Fibroblast of skin of right biceps (primary cell): ENCODE measurements at regions not wholly inside any gene's neighbourhood (a gene's known extent, or its start where the extent isn't known, plus 50 kb on each side); places are given as distances from the start of the nearest gene placed in this dataset.
A peak's percentile ranks its signal among the peaks of the same experiment; 100 is the strongest.

Experiments
- DNase-seq: peaks from one replicate; pipeline ENCODE4 v3.0.0-alpha.2; 2013

GRCh38 chr2:12300019-12300602 is 416.6 kb upstream of the TRIB2 start:
- peak; percentile 47 for DNase-seq

DNA sequence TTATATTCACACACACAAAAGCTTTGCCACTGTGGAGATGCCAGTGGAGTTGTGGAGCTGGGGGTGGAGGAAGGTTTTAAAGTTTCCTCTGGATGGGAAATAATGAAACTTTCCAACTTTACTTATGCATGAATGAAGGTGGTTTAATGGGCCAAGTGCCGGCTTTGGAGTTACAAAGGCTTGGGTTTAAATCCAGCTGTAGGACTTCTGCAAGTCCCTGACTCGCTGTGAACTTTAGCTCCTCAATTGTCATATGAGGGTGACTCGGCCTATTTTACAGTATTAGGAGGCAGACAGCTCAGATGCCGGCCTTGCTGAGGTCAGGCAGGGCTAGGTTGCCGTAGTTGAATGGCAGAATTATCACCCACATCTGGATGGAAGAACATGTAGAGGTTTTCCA is 415.8 kb upstream of the TRIB2 start:
- no peak for DNase-seq

DNA sequence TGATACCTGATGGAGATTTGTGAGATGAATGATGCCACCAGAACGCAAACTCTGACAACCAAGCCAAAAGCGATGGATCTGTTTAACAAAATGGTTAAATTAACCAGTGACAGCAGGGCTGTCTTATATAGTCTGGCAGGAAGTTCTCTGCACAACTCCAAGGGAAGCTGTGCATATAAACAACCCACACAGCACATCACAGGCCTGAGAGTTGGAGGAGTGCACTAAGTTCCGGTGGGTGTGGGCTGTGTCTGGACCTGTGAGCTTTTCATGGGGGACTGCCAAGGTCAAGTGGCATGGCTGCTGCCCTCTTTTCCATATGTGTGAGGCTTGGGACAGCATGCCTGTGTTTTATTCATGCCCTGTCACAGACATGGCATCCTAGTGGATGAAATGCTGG is 414.6 kb upstream of the TRIB2 start:
- DNase-seq, result no peak

DNA sequence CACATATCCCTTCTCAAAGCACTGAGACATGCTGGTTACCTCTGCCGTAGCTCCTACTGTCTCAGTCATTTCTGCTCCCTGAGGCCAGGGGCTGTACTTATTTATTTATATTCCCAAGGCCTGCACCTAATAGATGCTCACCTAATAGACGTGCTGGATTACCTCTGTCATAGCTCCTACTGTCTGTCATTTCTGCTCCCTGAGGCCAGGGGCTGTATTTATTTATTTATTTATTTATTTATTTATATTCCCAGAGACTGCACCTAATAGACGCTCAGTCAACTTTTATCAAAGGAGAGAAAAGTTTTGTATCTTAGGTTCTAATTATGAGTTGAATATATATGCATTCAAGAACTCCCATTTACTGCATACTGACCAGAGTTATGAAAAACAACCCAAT is 414.0 kb upstream of the TRIB2 start:
- DNase-seq, result no peak

GRCh38 chr2:12303181-12304030 is 413.3 kb upstream of the TRIB2 start:
- DNase-seq, result peak; percentile 77

GRCh38 chr2:12304564-12305171 is 412.1 kb upstream of the TRIB2 start:
- peak; percentile 30 for DNase-seq

DNA sequence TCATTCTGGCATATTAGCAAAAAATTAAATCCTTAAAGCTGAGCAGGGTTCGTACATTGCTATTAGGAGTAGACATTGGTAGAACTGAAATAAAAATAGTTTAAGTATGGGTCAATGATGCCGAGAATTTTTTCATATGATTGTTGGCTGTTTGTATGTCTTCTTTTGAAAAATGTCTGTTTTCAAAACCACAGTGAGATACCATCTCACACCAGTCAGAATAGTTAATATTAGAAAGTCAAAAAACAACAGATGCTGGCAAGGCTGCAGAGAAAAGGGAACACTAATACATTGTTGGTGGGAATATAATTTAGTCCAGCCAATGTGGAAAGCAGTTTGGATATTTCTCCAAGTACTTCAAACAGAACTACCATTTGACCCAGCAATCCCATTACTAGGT is 410.8 kb upstream of the TRIB2 start:
- DNase-seq, result no peak

DNA sequence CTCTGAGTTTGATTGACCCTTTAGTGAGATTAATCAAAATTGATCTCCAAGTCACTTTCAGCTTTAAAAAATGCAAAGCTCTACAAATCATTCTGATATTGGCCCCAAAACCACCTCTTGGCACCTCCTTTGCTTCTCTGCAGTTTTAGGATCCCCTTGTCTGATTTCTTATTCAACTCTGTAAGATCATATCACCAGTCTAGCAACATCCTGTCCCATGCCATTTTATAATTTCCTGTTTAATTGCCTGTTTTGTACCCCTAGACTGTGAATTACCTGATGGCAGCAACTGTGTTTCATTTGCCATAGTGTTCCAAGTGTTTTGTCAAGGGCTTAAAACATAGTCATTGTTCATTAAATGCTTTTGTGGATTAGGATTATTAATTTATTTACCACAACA is 406.3 kb upstream of the TRIB2 start:
- DNase-seq, result no peak

DNA sequence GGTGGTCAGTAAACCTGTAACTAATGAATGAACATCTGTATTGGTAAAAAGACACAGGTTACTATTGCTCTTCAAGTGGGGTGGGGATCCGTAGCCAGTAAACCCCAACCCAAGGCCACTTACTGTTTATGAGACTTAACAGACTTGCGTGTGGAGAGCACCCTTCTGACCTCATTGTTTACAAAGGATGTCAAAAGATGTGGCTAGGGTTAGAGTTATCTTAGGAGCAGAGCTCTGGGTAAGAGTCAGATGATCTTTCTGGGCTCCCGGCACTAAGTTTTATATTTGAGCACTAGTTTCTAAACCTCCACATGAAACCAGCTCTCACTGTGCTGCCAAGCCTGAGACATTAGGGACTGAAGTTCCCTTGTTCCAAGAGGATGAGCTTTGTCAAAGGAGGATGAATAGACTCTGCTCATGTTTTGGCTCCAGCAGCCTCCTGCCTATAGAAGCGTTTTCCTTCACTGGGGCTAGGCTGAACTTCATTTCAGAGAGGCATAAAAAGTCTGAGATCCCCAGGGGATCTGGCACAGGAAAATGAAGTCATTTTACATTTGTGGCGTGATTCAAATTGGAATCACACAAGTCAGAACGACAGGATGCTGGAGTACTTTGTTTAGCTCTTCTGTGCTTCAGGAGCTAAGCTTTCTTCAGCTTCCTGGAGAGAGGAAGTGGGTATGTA is 403.1 kb upstream of the TRIB2 start:
- peak; percentile 44 for DNase-seq

DNA sequence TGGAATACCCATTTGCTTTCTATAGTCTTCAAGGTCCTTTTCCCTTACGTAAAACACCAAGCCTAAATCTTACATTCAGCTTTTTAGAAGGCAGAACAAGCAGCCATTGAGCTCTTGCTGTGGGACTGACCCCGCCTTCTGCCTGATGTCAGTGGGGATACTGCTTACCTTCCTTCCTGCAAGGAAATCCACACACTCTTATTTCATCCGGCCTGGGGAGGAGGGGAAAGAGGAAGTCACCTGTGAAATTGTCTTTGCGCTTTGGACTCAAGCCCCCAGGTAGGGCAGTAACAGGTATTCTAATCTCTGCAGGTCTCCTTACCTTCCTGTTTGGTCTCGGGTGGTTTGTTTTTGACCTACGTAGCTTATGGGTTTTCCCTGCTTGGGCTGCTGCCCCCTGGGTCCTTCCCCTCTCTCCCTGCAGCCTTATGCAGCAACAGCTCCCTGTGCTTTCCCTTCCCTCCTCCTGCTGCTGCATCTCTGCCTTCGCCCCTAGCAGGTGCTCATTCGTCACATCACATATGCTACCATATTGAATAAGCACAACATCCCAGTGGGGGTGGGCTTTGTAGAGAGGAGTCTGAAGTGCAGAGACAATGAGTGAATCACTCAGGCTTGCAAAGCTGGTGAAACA is 402.5 kb upstream of the TRIB2 start:
- no peak for DNase-seq

GRCh38 chr2:12315224-12315623 is 401.5 kb upstream of the TRIB2 start:
- no peak for DNase-seq

DNA sequence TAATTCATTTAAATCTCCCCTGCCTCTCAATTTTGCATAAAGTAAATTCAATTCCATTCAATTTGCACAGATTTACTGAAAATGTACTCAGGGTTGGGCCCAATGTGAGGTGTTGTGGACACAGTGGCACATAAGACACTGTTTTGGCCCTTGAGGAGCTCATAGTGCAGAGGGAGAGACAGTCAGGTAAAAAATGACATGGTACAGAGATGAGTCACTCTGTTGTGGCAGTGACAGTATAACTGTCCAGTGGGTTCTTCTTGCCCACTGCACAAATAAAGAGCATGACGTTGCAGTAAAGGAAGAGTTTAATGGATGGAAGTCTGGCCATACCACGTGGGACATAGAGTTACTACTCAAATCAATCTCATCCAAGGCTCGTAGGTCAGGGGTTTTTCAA is 400.3 kb upstream of the TRIB2 start:
- DNase-seq, result no peak

- DNase-seq, result no peak
These were observed 399.4 kb upstream of the TRIB2 start for GRCh38 chr2:12317286-12317685.

DNA sequence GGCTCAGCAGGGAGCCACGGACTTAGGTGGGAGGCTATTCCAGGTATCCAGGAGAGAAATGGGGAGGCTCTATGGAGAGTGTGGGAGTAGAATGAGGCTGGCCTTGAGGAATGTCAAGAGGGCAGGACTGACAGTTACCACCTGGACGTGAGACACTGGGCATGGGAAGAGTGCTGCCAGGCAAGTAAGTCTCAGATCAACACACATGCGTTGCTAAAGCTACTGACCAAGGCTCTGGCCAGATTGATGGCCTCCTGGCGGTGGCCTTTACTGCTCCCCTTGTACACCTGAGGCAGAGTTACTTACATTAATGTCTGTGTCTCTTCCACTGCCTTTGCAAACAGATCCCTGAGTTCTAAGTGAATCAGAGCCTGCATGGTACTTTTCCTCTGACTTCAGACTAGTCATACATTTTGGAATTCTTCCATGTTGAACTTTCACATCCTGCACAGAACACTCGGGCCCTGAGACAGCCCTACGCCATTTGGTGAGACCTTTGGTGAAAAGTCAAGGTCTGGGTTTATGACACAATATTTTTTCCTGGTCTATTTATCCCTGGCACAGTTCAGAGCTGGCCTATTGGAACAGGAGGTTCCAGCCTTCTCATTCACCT is 398.8 kb upstream of the TRIB2 start:
- DNase-seq, result peak; percentile 91

GRCh38 chr2:12318427-12319057 is 398.2 kb upstream of the TRIB2 start:
- DNase-seq, result peak; percentile 97

GRCh38 chr2:12320027-12320734 is 396.6 kb upstream of the TRIB2 start:
- DNase-seq, result no peak

DNA sequence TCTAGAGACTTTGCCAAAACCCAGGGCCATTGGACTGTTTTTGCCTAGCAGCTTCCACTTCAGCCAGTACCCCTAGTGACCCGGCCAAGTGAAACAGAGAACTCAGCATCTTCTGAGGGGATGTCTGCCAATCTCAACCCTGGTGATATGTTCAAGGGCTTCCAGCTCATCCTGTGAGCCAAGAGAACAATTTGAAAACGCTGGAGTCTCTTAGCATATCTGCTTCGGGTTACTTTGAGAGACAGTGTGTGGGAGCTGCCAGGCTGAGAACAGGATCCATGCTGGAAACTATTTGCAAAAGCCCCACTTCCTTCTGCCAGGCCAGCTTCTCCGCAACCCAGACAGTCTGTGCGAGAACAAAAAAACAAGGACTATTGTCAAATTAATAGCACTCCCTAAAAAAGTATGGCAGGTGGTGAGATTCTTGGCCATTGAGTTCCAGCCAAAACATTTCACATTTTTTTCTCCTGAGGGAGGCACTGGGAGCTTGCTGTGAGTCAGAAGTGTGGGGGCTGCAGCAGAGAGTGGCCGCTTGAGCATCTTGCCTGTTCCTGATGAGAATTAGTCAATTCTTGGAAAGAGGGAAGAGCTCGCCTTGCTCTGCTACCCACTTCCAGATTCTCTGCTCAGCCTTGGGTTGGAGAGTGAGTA is 395.6 kb upstream of the TRIB2 start:
- DNase-seq, result peak; percentile 97

DNA sequence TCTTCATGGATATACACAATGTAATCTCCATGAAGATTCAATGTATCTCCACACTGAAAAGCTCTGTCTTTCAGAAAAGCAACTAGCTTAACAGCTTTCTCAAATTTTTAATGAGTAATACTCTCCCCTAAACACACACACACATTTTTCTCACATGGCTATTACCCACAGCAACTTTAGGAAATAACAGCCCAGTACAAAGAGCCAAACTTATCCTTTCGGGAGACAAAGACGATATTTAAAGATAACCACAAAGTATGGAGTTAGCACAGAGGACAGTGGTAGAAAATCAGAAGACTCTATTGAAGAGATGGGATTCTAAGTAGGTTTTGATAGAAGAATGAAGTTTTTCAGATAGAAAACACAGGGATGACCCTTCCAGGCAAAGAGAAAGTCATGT is 394.9 kb upstream of the TRIB2 start:
- DNase-seq, result peak; percentile 41

GRCh38 chr2:12325806-12326205 is 390.9 kb upstream of the TRIB2 start:
- peak; percentile 41 for DNase-seq

DNA sequence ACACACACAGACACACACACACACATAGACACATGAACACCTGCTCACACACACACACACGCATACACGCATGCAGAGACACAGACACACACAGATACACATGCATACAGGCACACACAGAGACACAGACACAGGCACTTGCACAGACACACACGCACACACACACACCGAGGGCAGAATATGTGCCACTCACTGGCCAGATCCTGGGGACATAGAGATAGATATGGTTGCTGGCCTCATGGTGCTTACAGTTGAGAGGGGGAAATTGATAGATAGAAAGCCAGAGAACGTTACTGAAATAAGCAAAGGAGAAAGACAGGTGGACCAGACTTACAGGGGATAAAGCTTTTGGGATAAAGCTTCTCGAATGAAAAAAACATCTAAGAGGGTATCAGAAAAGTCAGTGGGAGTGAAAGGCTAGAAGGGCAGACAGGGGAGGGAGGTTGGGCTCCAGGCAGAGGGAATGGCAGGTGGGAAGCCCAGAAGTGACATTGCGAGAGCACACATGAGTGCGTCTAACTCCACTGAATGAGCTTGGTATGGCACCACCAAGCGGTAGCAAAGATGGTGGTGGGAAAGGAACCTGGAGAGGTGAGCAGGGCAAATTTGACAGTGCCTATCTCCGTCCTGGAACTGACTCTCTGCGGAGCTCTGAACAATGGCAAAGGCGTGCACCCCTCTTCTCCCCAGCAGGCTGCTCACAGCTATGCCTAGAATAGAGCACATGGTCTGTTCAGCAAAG is 390.1 kb upstream of the TRIB2 start:
- DNase-seq, result no peak
